GM19238 (cell line): ENCODE measurements at regions not wholly inside any gene's neighbourhood (a gene's known extent, or its start where the extent isn't known, plus 50 kb on each side); places are given as distances from the start of the nearest gene placed in this dataset.

Experiments used
- DNase-seq: peaks from one replicate; pipeline ENCODE4 v3.0.0; 2011; ENCODE audit warnings: low spot score; ENCODE audit not compliant: insufficient read length

DNA sequence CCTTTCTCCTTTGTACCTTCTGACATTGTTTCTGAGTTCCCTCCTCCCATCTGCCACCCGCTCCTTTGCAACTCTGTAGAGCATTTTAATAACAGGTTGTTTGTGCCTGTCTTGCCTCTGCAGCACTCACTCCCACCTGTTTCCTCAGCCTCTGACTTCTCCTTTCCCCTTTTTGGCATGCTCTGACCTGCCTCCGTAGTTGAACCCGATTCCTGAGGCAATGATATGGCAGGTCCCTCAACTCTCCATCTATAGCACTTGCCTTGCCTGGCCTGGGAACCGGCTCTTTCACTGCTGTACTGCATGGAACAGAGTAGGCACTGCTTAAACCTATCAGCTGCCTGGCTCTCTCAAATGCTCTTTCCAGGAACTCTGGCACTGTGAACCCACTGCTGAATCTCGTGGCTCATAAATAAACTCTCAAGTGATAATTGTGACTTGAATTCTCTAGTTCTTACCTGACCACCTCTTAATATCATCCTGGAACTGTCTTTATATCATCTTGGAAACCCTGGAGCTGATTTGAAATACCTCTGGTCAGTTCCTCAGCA is 50.3 kb downstream of the UTRN start:
- DNase-seq = no peak

DNA sequence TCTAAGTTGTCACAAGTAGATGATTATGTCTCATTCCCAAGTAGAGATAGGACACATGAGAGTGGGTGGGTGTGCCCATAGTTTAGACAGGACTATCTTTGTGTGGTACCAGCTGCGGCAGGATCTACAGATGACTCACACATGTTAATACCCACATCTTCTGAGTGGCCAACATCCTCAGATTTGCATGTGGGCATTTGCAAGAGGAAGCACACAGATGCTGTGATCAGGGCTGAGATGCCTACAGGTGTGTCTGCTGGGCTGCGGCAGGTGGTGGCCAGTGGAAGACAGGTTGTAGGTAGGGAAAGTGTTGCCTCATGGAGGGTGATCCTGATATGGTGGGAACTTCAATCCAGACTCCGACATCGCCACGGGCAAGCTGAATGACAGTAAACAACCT is 50.8 kb downstream of the UTRN start:
- DNase-seq = no peak

DNA sequence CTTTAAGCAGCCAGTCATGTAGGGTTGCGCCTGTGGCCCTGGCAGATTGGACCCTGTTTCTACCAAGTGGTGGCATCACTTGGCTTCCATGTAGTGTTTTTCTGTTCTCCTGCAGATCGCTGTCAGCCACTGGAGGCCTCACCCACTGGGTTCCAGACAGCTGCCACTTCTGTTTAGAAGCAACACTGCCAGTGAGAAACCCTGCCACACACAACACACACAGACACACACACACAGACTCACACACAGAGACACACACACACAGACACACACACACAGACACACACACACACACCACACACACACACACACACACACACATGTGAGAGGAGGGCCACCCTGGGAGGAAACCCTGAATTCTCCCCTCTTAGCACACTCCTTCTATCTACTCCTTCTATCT is 51.8 kb downstream of the UTRN start:
- no peak for DNase-seq

DNA sequence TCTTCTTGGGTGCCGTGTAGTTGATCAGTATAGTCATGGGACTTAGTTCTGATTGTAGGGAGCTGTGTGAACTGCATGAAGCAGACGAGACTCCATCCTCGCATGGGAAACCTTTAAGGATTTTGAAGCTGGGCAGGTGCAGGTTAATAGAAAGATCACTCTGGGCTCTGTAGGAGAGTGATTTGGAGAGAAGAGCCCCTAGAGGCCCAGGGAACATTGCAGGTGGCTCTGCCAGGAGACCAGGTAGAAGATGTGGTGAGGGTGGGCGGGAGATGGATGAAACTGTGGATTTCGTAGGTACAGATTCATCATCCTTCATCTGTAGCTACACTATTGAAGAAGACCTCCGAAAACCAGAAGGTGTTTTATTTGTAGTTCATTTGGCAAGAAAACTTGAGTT is 53.3 kb downstream of the UTRN start:
- DNase-seq = no peak

DNA sequence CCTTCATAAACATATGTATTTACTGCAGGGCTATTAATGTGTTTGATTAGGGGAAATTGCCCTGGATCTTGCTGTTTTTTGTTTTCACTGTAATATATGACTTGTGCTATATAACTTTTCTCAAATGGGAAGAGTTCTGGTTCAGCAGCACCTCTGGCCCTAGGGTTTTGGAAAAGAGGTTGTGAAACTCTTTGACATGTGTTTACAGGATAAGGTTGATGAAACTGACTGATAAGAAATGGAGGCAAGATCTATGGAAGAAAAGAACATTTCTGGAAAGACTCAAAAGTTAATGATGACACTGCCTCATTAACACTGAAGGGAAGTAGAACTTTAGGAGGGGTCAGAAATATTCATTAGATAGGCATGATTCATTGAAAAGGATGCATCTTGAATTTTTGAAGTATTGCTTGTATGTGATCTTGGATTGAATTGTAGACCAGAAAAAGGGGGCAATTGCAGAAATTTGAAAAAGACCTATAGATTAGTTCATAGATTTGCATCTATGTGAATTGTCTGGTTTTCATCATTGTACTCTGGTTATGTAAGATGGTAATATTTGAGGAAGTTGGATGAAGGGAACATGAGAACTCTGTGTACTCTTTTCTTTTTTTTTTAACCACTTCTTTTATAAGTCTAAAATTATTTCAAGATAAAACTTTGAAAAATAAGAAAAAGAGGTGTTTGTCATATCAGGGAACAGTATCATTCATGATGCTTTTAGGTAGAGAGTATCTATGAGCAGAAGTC is 54.0 kb downstream of the UTRN start:
- DNase-seq = no peak

DNA sequence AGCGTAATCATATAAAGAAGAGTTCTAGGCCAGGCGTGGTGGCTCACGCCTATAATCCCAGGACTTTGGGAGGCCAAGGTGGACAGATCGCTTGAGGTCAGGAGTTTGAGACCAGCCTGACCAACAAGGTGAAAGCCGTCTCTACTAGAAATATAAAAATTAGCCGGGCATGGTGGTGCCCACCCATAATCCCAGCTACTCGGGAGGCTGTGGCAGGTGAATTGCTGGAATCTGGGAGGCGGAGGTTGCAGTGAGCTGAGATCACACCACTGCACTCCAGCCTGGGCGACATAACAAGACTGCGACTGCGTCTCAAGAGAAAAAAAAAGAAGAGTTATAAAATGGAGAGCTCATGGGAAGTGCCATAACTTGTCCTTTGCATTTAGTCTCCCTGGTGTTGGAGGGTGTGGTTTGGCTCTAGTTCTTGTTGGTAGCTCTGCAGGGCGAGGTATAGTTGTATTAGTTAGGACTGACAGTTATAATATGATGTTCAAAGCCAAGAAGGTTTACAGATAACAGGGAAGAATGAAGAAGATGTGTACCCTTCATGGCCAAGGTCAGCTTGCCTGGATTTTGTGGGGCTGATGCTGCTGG is 54.8 kb downstream of the UTRN start:
- DNase-seq = no peak

DNA sequence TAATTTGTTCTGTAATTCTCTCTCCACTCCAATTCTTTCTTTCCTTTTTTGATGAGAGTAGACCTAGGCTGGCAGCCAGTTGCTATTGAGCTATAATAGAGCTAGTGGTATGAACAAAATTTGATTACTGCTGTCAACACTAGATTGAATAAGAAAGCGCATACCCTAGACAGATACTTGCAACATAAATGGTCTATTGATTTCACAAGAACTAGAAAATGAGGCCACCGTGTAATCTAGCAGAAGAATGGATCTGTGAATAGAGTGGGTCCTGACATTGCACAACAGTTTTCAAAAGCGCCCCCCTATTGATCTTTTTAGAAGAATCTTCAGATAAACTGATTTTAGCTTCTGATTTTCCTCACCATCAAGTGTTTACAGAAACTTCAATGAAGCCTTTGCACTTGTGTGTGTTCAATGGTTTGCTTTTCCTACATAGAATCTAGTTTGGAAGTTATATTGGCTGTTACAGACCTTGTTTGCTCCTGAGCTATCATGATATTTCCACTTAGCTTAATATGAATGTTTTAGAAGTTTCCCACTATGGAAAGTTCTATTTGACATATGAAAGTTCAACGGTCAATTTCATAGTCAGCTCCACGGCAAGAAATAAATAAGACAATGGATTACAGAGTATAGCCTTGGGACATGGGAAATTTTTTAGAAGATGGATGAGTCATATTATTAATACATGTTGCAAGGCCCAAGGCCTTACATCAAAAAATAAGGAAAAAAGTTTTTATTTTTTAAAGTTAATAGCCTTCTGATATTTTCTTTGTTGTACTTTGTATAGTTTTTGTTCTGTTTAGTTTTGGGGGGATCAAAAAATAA is 55.6 kb downstream of the UTRN start:
- no peak for DNase-seq

DNA sequence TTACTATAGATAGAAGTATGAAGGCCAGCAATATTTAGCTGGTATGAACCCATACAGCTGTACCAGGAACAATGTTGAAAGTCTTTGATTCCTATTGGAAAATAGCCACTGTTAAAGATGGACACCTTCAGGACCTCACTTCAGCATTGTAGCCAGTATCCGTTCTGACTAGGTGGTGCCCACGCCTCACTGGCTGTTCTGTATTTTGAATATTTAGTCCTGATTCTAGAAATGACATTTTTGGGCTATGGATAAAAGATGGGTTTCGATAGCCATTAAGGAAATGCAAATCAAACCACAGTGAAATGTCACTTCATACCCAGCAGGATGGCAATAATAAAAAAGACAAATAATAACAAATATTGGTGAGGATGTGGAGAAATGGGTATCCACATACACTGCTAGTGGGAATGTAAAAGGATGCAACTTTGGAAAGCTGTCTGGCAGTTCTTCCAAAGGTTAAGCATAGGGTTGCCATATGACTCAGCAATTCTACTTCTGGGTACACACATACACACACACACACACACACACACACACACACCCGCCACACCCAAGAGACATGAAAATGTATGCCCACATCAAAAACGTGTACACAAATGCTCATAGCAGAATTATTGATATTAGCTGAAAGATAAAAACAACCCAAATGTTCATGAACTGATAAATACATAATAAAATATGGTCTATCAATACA is 56.8 kb downstream of the UTRN start:
- no peak for DNase-seq

DNA sequence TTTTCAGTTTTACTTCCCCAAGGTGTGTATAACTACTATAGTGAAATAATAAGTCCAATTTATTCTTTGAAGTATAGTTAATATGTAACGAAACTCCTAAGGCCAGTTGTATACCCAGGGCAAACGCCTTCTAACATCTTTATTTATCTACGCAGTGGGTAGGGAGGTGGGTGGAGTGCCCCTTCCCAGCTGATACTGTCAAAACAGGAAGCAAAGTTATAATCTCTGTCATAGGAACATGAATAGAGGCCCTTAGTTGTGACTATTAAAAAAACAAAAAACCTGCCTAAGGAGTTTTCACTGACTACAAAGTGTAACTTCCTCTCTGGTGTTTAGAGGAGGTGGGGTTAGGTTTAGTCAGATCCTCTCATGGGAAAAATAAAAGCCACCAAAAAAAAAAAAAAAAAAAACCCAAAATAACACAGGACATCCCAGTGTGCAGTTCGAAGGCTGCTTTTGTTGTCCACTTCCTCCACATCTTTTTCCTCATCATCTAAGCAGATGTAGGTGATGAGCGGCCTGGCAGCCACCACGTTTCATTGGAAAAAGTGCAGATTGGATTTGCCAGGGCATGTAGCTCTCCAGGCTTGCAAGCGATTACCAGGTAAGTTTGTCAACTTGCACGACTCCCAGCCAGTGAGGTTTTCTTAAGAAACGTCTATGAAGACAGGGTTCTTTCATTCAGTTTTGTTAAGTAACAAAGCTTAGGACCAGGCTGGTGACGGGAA is 58.7 kb downstream of the UTRN start:
- DNase-seq = no peak

DNA sequence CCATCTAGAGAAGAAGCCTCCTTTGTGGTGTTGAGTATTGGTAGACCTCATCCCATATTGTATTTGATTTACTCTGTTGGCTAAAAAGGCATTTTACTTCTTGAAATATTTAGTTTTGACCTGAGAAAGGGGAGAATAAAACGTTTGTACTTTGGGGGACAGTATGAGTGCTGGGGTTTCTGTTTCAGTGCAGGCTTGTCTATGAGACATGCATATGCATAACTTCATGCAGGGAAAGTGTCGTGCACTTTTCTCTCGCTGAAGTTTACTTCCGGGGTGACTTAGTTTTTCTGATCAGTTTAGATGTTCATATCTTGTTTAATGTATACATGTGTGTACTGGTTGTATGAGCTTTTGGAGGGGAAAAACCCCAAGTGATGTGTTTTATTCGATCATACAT is 59.5 kb downstream of the UTRN start:
- DNase-seq = no peak

DNA sequence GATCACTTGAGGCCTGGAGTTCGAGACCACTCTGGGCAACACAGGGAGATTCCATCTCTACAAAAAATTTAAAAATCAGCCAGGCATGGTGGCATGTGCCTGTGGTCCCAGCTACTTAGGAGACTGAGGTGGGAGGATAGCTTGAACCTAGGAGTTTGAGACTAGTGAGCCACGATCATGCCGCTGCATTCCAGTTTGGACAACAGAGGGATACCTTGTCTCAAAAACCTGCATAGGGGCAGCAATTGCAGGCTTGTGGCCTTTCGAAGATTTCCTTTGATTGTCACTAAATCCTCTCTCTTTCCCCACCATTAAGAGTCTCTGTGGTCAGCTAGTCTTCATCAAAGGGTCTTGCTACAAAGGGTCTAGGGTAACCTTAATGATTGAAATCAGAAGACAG is 60.3 kb downstream of the UTRN start:
- DNase-seq = no peak

DNA sequence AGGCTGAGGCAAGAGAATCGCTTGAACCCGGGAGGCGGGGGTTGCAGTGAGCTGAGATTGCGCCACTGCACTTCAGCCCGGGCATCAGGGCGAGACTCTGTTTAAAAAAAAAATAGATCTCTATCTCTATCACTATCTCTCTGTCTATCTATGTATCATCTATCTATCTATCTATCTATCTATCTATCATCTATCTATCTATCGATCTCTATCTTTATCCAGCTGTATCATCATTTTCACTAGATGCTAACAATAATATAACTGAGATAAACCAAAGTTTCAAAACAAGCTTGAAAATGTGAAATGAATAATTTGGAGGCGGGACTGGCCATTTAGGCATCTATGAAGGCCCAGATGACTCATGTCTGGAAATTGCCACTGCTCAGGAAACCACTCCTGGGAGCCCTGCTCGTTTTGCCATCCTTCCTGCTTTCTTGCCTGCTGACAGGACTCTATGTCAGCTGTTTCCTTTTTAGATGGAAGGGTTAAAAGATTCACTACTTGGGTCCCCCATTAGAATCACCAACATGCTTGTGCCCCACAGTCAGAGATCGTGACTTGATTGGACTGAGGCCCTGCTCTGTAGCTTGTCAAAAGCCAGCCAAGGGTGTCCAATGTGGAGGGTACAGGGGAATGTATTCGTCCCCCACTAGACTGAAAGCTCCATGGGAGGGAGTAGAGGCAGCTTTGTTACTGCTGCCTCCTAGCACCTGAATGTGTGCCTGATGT is 61.7 kb downstream of the UTRN start:
- DNase-seq = no peak

DNA sequence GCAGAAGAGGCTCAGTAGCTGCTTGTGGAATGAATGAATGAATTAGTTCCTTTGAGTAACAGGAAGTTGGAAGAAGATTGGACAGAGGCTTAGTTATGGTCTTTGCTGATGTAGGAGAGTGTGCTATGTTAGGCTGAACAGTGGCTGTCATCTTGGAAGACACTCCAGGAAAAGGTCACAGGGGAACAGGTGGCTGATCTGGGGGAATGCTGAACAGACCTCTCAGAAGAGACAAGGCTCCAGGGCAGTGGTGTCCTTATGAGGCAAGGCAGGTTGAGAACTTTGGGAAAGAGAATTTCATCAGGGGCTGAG is 62.3 kb downstream of the UTRN start:
- no peak for DNase-seq

DNA sequence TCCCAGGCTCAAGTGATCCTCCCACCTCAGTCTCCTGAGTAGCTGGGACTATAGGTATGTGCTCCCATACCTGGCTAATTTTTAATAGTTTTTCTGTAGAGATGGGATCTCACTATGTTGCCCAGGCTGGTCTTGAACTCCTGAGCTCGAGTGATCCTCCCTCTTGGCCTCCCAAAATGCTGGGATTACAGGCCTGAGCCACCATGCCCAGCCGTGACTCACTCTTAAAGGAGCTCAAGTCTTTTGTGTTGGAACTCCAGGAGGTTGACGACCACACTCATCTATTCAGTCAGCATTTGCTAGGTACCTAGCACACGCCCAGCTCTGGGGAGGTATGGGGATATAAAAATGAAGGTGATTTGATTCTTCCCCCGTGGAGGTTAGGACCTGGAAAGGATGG is 62.8 kb downstream of the UTRN start:
- no peak for DNase-seq

DNA sequence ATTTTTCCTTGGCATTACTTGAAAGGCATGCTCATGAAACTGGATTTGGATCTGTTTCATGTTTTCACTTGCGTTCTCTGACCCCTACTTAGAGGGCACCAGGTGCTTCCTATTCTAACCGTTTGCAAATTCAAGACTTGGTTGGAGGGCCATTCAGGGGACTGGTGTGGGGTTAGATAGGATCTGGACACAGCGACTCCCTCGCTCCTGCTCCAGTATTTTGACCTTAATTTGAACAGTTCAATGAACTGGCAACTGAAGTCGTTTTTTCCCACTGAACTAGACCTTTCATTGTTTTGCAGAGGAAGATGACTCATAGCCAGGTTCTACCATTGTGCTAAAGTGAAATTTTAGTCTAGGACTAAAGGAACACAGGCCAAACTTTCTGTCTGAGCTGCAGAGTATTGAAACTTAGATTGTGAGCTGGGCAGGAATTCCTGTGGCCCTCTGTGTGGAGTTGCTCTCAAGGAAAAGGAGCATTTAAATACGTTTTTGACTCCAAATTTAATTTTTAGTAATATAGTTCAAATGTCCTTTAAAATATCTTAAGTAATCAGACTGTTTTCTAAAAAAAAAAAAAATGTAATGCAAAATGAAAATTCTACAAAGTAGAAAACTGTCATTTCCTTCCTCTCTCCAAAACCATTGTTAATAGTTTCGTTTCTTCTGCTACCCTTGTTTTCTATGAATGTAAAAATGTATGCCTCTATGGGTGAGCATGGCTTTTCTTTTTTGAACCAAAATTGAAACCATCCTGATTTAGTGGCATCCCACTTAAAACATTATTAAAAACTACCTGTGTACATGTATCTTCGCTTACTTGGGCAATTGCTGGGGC is 64.8 kb downstream of the UTRN start:
- DNase-seq = no peak

DNA sequence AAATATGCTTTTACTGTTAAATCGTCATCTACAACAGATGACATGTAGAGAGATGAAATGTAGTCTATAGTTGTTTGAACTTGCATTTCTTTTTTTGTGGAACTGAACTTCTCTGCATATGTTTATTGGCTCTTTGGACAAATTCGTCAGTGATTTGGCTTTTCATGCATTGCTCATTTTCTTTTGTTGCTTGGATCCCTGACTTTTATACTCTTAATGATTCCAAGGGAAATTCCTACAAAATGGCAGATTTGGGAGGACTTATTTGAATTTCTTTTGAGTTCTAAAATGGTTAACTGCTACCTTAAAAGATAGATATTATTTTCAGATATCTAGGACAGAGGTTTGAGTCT is 65.4 kb downstream of the UTRN start:
- no peak for DNase-seq

DNA sequence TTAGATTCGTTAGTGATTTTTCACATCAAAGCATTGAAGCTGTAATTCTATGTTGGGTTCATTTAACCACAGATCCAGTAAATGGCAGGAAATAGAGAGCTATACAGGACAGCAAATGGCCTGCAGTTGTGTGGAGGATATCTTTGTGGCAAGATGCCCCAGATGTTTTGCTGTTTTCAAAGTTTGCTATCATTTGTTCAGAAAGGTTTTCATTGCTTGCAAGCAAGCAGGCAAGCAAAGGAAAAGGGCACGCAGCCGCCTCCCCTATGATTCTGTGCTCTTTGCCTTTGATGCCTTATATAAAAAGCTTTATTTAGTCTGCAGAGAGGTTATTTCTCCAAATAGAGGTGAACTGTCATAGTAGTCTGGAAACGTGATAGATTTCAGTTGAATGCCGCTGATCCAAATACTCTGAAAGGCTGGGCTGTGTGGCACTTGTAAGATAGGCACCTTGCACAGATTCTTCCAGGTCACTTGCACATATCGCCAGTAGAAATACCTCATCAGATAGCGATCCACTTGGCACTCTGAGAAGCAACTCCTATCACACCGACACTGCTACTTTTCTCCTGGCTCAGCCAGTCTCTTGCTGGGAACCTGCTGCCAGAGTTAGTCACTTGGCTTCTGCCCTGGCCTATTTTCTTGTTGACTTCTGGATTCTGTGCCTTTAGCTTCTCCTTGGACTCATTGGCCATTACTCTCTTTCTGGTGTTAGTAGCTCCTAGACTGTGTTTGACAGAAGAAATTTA is 66.4 kb downstream of the UTRN start:
- DNase-seq = no peak

DNA sequence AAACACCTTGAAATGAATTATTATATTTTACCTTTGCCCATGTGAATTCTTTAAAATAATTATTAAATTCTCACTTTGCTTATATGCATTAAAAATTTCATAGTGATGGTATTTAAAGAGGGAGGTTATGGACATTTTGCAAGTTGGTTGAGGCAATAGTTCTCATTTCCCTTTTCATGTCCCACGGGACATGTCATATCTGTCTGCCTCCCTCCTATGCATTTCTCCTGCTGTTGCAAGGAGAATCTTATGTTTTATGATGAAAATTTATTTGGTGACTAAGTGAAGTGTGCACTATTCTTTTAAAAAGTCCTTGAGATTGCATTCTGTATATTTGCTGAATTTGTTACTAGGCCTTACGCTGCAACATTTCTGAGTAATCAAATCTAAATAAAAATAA is 67.2 kb downstream of the UTRN start:
- DNase-seq = no peak

DNA sequence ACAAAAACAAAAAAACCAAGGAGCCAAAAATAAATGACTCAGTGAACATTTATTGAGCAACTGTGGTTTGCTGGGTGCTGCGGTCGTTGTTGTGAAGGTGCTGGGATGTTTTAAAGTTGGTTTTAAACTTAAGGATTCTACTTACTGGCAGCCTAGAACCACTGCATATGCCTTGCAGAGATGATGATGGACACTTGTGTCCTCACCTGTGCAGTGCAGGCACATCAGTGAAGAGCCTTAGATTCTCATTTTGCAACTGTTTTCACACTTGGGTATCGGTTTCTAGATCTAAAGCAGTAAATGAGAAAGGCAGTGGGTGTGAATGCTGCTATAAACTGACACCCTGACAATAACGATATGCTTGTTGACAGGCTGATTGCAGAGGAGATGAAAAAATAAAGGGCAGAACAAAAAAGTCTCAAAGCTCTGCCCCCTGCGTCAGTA is 68.8 kb downstream of the UTRN start:
- no peak for DNase-seq
